Stimulated activated CD4-positive, alpha-beta T cell treated with anti-CD3 and anti-CD28 coated beads, TNF-alpha, amount 100 ng/mL, for 48 hours (primary cell): ENCODE measurements at regions not wholly inside any gene's neighbourhood (a gene's known extent, or its start where the extent isn't known, plus 50 kb on each side); places are given as distances from the start of the nearest gene placed in this dataset.

Experiments used
- DNase-seq, 3 donors: peaks; one replicate each; pipeline ENCODE4 v3.0.0-alpha.2; 2020; ENCODE audit warnings: low read depth in 3 of 3

DNA sequence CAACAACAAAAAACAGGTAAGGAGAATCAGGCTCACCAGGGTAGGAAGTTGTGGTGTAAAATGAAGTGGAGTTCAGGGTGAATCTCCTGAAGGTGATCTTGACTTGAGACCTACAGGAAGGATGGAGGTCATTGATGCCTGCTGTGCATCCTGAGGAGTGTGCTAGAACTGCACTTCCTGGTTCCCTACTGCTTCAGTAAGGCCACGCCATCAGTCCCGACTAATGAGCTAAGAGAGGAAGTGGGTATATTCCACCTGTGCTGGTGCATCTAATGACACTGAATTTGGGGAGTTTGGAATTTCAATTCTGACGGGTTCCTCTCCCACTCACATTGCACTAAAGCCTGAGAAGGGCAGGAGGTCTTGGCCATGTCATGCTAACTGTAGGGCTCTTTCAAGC, 349.3 kb upstream of the SLC14A2 start:
- no peak for DNase-seq

DNA sequence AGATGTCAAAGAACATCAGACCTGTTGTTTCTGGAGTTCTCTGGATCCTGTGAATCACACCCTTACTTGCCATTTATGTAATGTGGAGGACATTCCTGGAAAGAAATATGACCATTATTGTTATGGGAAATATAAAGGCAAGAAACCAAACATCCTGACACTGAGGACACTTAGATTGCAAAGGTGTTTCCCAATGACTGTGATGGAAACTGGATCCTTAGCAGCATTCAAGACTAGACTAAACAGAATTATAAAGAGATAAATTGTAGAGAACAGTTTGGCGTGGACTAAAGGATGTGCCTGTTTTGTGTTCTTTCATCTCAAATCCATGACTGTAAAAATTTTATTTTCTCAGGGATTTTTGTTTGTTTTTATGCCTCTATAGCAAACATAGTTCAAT, 347.7 kb upstream of the SLC14A2 start:
- DNase-seq: no peak

DNA sequence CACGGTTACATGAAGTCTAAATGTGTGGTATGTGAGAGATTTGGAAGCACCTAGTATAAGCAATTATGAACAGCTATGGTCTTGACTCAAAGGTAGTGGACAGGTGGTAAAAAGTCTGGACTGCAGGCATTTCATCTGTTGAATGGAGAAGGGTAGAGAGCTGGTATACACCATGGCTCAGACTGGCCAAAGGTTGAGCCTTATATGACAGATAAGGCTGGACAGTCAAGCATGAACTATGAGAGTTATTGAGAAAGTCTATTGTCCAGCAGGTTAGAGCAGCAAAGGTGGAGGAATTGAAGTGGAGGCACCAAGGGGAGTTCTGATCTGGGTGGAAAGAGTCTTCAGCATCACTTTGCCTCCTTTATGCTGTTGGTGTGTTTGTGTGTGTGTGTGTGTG, 346.7 kb upstream of the SLC14A2 start:
- DNase-seq: no peak

DNA sequence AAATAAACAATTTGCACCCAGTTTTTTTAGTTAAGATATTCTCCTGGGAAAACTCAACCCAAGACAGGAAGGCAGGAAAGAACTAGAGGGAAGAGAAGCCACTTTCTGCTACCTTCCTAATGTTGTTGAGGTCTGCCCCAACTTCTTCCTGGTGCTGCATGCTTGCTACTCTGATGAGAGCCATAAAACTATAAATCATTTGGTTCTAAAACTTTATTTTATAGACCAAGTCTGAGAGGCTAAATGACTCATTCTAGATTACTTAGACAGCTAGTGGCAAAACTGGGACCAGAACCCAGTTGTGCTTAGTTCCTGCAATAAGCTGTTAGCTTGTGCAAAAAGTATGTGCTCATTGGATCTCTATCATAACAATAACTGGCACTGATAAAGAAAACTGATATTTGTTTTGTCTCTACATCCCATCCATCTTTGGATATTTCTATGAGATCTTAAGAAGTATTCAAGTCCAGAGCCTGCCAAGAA, 344.9 kb upstream of the SLC14A2 start:
- DNase-seq: no peak

DNA sequence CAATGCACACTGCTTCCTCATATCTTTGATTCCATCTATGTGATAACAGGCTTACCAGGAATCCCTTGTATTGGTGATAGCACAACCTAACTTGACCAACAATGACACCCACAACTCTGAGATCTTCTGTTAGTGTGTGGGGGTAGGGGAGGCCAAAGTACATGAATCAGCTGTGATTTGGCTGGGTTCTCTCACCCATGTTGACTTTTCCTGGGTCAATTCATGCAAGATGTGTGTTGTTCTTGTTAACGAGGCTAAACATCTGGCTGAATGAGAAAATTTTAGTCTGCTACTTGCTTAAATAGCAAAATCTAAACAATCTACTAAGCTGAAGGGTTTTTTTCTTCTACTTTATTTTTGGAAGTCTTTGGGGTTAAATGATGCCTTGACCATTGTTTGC, 341.2 kb upstream of the SLC14A2 start:
- no peak for DNase-seq

DNA sequence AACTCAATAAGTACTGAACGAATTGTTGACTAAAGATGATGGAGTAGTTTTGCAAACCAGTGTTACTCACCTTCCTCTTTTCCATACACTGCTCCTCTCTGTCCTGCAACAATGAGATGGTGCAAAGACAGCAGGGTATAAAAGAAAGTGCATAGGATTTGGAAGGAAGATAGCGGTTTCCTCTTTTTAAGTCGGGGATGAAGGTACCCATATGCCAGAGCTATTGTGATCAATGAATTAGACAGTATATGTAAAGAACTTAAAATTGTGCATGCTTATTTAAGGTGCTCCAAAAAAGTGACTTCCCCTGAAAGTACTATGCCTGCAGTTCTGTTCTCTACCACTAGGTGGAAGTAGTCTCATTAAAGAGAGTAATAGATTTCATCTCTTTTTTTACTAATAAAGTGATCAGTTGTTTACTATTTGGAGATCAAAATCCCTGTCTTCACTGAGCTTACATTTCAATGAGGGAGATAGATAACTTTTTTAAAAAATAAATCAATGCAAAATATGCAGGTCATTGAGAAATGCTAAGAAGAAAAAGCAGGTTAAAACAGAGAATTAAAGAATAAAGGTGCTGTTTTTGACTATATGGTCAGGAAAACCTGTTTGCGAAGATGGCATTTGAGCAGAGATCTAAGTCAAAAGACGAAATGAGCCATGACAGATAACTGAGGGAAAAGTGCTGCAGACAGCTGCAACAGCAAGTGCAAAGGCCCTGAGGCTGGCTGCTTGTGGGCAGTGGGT, 339.7 kb upstream of the SLC14A2 start:
- no peak for DNase-seq

DNA sequence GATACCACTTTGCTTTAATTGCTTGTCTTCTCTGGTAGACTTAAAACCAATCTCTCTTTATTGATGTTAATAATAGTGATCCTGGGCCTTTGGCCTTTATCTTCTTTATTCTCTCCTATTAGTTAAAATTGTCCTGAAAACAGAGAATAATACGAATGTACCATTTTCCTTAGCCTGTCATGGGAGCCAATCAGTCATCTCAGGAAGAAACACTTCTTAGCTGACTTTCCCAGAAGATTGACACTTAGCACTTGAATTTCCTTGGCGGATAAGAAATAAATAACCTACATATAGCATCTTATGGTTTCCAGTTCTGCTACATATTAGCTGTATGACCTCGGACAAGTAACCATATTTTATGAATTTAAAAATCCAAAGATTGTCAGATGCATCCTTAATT, 338.4 kb upstream of the SLC14A2 start:
- DNase-seq: no peak

DNA sequence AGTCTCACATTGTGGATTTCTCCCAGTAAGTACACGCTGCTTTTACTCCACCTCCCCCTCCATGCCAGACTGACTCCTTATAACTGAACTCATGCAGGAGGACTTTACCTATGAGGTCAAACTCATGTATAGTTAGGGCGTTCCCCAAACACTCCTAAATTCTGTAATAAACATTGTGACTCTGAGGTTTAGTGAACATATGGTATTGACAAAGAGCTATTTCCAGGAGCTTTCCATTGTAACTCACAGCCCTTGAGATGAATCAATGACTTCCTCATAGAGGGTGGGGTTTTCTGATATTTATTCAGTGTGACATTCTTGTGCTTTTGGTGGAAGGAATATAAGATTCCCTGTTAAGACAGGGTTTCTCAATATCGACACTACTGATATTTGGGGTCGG, 337.4 kb upstream of the SLC14A2 start:
- DNase-seq: no peak

DNA sequence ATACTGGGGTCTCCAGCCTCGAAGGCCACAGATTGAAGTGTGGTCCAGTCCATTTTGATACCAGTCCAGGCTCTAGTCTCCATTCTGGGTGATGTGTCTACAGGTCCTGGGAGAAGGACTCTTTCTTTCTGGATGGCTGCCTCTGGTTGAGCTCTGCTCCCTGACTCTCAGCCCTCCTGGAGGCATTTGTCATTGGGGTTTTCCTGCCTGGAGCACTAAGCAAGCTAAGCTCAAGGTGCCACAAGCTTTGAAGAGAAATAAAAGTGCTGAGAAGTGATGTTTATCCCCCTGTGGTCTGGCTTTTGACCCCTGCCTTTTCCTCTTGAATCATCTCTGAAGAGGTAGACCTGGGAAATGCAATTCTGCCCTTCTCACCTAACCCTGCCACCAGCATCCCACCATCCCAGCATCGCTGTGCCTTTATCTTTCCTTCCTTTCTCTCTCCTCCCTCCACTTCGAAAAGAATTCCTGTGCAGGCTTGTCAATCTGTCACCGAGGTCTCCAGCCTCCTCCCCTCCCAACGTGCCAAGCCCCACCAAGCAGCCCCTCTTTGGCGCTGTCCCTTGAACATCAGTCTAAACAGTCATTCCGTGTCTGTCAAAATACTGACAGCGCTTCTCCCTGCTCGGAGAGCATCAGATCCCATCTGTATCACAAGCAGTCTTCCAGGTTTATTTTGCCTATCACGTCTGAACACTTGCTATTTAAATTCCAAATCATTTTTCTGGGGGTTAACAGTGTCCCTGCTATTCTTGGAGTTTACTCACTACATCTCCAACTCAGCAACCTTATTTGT, 334.6 kb upstream of the SLC14A2 start:
- no peak for DNase-seq

DNA sequence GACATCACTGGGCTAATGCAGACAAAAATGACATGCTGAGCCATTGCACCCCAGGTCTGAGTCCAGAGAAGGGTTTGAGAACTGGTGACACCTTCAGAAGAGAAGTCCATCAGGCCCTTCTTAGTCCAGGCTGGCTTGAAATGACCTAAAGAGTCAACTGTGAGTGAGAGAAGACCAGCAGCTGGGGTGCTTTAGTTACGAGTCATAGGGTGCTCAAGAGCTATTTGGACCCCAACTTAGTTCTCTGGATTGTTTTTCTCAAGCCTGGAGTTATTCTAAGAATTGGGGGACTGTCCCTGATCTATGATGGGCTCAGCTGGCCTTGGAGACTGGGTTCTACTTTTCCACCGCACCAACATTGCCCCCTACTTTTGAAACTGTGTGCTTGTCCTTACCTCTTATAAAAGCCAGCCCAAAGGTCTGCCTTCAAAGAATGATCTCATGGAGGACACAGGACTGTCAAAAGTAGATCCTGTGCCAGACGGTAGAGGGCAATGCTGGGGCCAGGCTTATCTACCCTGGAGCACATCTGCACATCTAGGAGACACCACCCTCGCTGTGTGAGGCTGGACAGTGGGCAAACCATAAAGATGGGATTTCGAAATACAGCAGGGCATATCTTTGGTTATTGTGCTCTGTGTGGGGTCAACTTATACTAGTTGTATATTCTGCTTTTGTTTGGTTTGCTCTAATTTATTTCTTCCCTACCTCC, 333.0 kb upstream of the SLC14A2 start:
- no peak for DNase-seq

DNA sequence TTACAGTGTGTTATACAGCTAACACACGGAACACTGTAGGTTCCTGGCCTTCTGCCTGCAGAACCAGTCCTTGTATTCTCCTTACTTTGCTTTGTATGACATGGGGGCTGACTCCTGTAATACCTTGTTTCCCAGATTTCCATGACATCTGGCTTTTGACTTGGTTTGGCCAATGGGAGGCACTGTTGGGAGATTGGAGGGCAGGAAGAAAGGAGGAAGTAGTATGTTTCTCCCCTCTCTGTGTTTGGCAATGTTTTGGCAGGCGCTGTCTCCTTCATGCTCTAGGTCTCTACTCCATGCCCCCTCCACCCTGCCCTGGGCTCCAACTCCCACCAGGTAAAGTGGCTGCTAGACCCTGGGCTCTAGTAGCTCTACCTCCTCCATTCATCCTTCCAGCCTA, 331.1 kb upstream of the SLC14A2 start:
- DNase-seq: no peak

DNA sequence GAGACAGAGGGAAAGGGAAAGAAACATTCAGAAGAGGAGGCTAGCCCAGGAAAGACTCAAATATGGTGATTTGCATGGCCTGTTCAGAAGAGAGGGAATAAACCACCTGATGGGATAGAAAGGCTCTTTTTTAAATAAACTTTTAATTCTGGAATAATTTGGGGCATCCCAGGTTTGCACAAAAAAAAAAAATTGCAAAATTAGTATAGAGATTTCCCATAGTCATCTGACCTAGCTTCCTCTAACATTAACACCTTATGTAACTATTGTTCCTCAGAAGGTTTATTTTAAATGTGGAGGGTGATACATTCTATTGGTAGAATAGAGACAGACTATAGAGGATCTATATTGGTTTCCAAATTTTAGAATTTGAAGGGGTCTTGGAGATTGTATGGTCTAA, 330.4 kb upstream of the SLC14A2 start:
- DNase-seq: no peak

DNA sequence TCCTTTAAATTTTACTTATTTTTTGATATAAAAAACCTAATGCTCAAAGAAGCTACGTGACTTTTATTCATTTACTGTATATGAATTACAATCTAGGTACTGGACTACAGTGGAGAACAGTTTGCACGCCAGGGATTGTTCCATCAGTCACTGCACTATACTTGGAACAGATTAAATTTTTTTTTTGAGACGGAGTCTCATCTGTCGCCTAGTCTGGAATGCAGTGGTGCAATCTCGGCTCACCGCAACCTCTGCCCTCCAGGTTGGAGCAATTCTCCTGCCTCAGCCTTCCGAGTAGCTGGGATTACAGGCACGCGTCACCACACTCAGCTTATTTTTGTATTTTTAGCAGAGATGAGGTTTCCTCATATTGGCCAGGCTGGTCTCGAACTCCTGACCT, 330.0 kb upstream of the SLC14A2 start:
- no peak for DNase-seq

DNA sequence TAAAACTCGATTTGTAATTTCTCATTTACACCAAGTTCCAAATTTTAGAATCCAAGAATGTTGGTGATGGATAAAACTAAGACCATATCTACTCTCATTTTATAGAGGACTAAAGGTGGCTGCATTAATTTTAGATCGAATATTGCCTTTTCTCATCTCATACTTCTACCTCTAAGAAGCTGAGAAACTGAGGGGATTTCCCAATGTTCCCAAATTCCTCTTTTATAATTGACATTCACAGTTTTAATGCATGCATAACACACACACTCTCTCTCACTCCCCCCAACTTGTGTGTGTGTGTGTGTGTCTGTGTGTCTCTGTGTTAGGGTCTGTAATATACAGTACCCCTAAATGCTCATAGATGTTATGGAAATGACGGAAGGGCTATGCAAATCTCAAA, 328.8 kb upstream of the SLC14A2 start:
- no peak for DNase-seq

DNA sequence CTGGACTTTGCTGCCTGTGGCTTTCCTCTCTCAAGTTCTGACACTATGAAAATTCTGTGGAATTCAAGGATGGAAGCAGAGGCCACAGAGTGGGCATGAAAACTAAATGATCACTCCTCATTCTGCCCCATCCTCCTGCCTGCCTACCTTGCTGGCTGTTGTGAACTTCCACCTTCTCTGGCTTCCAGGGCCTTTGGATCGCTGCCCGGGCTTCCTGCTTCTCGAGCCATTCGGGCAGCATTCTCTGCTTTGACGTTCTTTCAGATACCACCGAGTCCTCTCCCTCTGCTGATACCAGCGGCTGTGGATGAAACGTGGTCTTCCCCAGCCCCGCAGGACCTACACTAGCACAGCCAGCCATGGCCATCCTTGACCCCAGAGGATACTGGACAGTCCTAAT, 327.7 kb upstream of the SLC14A2 start:
- no peak for DNase-seq

DNA sequence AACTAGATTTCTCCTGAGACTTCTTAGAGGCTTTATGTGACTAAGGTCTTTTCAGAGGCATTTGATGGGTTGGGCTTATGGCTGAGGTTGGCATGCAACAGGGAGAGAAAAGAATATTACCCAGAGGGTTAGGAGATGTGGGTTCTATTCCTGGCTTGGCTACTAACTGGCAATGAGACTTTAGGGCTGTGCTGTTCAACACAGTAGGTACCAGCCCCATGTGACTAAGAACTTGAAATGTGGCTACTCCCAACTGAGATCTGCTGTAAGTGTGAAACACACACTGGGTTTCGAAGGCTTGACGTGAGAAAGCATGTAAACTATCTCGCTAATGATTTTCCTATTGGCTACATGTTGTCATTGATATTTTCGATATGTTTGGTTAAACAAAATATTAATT, 324.9 kb upstream of the SLC14A2 start:
- no peak for DNase-seq

DNA sequence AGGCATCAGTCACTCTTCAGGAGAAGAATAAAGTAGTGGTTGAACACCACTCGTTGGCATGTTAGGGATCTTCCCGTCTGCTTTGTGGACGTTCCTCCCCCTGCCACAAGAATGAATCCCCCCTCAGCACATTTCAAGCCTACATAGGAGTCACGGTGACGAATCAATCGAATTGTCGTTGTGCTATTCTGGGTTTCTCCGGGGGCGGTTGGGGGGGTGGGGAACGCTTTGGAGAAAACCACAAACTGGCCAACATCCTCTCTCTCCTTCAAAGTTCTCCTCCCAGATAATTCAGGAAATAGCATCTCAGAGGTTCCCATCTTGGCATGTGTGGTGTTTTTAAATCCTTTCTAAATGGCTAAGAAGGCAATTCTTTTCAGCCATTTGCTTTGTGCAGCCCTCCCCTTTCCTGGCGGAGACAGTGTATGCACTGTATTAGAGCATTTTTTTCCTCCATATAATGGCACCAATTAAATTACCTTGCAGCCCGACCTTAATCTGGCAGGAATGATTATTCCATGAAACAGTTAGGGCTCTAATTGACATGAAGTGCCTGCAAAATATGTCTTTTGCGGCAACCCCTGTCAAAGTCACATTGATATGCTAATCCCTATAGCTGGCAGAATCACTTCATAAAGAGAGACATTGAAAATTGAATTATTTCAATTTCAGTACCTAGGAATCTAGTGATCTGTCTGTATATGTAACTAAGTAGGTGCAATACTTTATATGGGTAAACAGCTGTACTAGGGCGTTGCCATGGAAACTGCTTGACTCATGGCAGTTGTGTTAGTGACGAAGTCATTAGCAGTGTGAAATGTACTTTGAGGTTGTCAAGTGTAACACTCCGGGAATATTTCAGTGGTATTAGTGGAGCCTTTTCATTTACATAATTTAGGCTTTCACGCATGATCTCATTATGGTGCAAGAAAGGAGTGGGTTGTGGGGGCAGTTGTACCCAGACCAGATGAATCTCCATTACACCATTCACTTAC, 323.4 kb upstream of the SLC14A2 start:
- DNase-seq: no peak

DNA sequence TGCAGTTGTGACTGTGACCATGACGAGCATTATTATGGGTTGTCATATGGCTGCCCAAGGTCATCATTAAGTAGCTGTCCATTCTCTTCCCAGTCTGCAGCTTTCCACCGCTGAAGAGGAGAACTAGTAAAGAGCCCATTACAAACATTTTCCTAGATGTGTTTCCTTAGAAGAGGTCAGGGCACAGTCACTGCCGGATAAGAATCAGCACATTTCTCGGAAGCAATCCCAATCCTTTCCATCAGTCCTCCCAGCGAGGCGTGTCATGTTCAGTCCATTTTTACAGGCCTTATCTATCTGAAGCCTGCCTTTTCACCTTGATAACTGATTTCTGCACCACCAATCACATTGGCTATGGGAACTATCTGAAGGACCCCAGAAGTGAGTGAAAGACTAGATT, 319.9 kb upstream of the SLC14A2 start:
- DNase-seq: no peak

DNA sequence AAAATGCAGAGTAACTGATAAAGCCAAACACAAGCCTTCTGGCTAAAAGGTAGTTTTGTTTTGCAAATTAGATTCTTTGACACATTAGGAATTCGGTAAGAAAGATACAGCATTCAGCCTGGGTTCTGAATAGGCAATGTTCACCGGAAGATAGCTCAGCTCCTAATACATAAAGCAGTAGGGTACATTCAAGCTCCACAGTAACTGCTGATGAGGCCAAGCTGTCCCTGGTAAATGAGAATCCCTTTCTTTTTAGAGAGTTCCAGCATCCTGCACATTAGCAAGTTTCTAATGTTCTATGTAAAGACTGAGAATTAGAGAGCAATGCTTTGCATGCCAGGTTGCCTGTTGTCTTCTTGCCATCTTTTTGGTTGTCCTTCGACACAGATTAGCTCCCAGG, 316.3 kb upstream of the SLC14A2 start:
- DNase-seq: no peak

DNA sequence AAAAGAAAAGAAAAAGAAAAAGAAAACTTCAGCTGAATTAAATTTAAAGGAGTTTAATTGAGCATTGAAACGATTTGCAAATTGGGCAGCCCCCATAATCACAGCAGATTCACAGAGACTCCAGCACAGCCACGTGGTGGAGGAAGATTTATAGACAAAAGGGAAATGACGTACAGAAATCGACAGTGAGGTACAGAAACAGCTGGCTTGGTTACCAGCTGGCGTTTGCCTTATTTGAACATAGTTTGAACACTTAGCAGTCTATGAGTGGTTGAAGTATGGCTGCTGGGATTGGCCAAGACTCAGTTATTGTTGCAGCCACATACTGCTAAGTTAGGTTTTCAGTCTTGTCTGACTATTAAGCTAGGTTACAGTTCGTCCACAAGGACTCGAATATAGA, 312.2 kb upstream of the SLC14A2 start:
- no peak for DNase-seq

DNA sequence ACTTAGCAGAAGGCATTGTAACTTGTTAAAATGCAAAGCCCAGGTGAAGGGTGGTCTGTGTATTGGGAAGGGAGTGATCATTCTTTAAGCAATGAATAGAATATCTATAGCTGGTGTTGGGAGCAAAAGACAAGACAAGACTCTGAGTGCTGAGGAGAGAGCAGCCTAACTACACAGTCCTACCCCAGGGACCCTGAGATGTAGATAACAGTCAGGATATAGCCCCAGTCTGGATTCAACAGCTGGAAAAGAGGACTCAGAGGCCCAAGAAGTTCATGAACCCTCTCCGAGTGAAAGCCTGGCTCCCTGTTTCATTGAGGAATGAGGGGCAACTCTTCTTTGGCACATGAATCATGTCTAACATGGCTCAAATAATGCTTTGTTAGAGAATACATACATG, 310.7 kb upstream of the SLC14A2 start:
- DNase-seq: no peak
